ENCODE measurements at regions not wholly inside any gene's neighbourhood (a gene's known extent, or its start where the extent isn't known, plus 50 kb on each side); places are given as distances from the start of the nearest gene placed in this dataset.

GRCh38 chr4:117793845-117794480, 240.3 kb upstream of the NDST3 start:
- Histone ChIP-seq H3K27me3 (ENCODE audit: low read depth) (no peaks in the 10 kb centered on the region), H3K9me3 (replicated peaks) (no peaks in the 10 kb centered on the region), H3K36me3 (no peaks in the 10 kb centered on the region), H3K27ac (replicated peaks) (no peak overlapping the region), H3K4me3 (no peak overlapping the region), H3K4me1 (no peaks in the 10 kb centered on the region)
- intact Hi-C loops (cut with micrococcal nuclease): no loop called here
- no peak for DNase-seq
- no peak for TF ChIP-seq CTCF (IDR thresholded peaks at IDR 0.05; ENCODE audit: borderline replicate concordance)

GRCh38 chr4:117796677-117797076, 237.6 kb upstream of the NDST3 start:
- H3K27ac ChIP-seq (replicated peaks): no peak overlapping the region
- H3K4me1 ChIP-seq: no peaks in the 10 kb centered on the region
- no peaks in the 10 kb centered on the region for H3K9me3 ChIP-seq (replicated peaks)
- no peaks in the 10 kb centered on the region for H3K36me3 ChIP-seq
- no peaks in the 10 kb centered on the region for H3K27me3 ChIP-seq (ENCODE audit: low read depth)
- no peak overlapping the region for H3K4me3 ChIP-seq
- no peak for DNase-seq
- no peak for TF ChIP-seq CTCF (IDR thresholded peaks at IDR 0.05; ENCODE audit: borderline replicate concordance)
- intact Hi-C loops (cut with micrococcal nuclease): no loop called here

GRCh38 chr4:117800636-117801035, 233.7 kb upstream of the NDST3 start:
- no peak for DNase-seq
- TF ChIP-seq CTCF (IDR thresholded peaks at IDR 0.05; ENCODE audit: borderline replicate concordance): no peak
- intact Hi-C loops (cut with micrococcal nuclease): no loop called here
- Histone ChIP-seq H3K27ac (replicated peaks) (no peak overlapping the region), H3K27me3 (ENCODE audit: low read depth) (no peaks in the 10 kb centered on the region), H3K4me3 (no peak overlapping the region), H3K36me3 (no peaks in the 10 kb centered on the region), H3K4me1 (no peaks in the 10 kb centered on the region), H3K9me3 (replicated peaks) (no peaks in the 10 kb centered on the region)

- no peaks in the 10 kb centered on the region for H3K36me3 ChIP-seq
- intact Hi-C loops (cut with micrococcal nuclease): no loop called here
- H3K9me3 ChIP-seq (replicated peaks): no peaks in the 10 kb centered on the region
- TF ChIP-seq CTCF (IDR thresholded peaks at IDR 0.05; ENCODE audit: borderline replicate concordance): no peak
- no peaks in the 10 kb centered on the region for H3K4me1 ChIP-seq
- no peak overlapping the region for H3K4me3 ChIP-seq
- H3K27me3 ChIP-seq (ENCODE audit: low read depth): no peaks in the 10 kb centered on the region
- H3K27ac ChIP-seq (replicated peaks): no peak overlapping the region
- DNase-seq: no peak
Measured at GRCh38 chr4:117801756-117802155, 232.5 kb upstream of the NDST3 start.

GRCh38 chr4:117811731-117812130, 222.6 kb upstream of the NDST3 start:
- intact Hi-C loops (cut with micrococcal nuclease): no loop called here
- H3K4me3 ChIP-seq: no peak overlapping the region
- no peaks in the 10 kb centered on the region for H3K36me3 ChIP-seq
- no peaks in the 10 kb centered on the region for H3K27me3 ChIP-seq (ENCODE audit: low read depth)
- TF ChIP-seq CTCF (IDR thresholded peaks at IDR 0.05; ENCODE audit: borderline replicate concordance): no peak
- no peaks in the 10 kb centered on the region for H3K9me3 ChIP-seq (replicated peaks)
- no peaks in the 10 kb centered on the region for H3K4me1 ChIP-seq
- H3K27ac ChIP-seq (replicated peaks): no peak overlapping the region
- DNase-seq: no peak
